ENCODE measurements at regions not wholly inside any gene's neighbourhood (a gene's known extent, or its start where the extent isn't known, plus 50 kb on each side); places are given as distances from the start of the nearest gene placed in this dataset.

GRCh38 chr6:19749722-19750121 lies 87.4 kb upstream of the ID4 start:
- H3K9me3 ChIP-seq (replicated peaks; ENCODE audit: low read length), result no peaks in the 10 kb centered on the region
- H3K9ac ChIP-seq (ENCODE audit: low read depth, low read length), result no peak overlapping the region
- no peak overlapping the region for H3K4me2 ChIP-seq (ENCODE audit: low read length)
- no peaks in the 10 kb centered on the region for H3K27me3 ChIP-seq (ENCODE audit: control insufficient read depth, insufficient read depth, low read length)
- no peaks in the 10 kb centered on the region for H3K4me1 ChIP-seq (ENCODE audit: control insufficient read depth, insufficient read depth, low read length)
- no peaks in the 10 kb centered on the region for H3K36me3 ChIP-seq (ENCODE audit: insufficient read depth, low read length)
- H3K4me3 ChIP-seq (ENCODE audit: low read length), result no peak overlapping the region

DNA sequence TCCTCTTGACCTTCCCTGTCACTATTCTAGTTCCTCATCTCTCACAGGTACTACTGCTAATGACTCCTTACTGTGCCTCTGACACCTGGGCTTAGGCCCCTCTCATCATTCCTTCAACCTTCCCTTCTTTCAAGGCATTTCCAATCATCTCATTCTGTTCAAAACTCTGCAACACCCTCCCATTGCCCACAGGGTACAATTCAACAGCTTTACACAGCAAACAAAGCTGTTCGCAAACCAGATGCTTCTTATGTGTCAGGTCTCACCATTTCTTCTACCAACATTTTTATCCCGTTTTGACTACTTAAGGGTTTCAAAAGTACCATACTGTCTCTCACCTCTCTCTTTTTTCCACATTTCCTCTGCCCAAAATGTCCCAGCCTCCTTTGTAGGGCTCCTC lies 84.4 kb upstream of the ID4 start:
- Histone ChIP-seq H3K27me3 (ENCODE audit: control insufficient read depth, insufficient read depth, low read length) (no peaks in the 10 kb centered on the region), H3K9ac (ENCODE audit: low read depth, low read length) (no peak overlapping the region), H3K4me2 (ENCODE audit: low read length) (no peak overlapping the region), H3K36me3 (ENCODE audit: insufficient read depth, low read length) (no peaks in the 10 kb centered on the region), H3K4me1 (ENCODE audit: control insufficient read depth, insufficient read depth, low read length) (peaks cover 10% of the 10 kb centered on the region), H3K4me3 (ENCODE audit: low read length) (no peak overlapping the region), H3K9me3 (replicated peaks; ENCODE audit: low read length) (no peaks in the 10 kb centered on the region)

GRCh38 chr6:19753826-19754225 lies 83.3 kb upstream of the ID4 start:
- no peaks in the 10 kb centered on the region for H3K9me3 ChIP-seq (replicated peaks; ENCODE audit: low read length)
- no peaks in the 10 kb centered on the region for H3K27me3 ChIP-seq (ENCODE audit: control insufficient read depth, insufficient read depth, low read length)

GRCh38 chr6:19754686-19755085 lies 82.5 kb upstream of the ID4 start:
- Histone ChIP-seq H3K36me3 (ENCODE audit: insufficient read depth, low read length) (no peaks in the 10 kb centered on the region), H3K4me3 (ENCODE audit: low read length) (no peak overlapping the region)

More at GRCh38 chr6:19753826-19754225, 83.3 kb upstream of the ID4 start:
- Histone ChIP-seq H3K4me1 (ENCODE audit: control insufficient read depth, insufficient read depth, low read length) (peaks cover 18% of the 10 kb centered on the region), H3K9ac (ENCODE audit: low read depth, low read length) (no peak overlapping the region), H3K36me3 (ENCODE audit: insufficient read depth, low read length) (no peaks in the 10 kb centered on the region), H3K4me2 (ENCODE audit: low read length) (no peak overlapping the region), H3K4me3 (ENCODE audit: low read length) (no peak overlapping the region)

DNA sequence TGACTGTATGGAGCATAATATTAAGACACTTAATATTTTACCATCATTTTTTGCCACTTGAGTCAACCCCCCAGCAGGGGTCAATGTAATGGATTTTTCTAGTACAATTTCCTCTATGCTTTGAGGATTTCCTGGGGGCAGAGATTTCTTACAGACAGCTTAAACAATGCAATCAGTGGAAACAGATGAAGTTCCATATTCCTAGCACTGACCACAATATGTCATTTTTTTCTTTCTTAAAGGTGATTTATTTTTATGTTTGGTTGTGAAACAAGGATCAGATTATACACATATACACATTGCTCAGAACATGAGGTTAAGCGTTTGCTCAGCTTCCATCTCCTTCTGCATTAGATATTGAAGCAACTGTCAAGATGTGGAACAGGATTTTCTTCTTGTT lies 82.0 kb upstream of the ID4 start:
- no peaks in the 10 kb centered on the region for H3K27me3 ChIP-seq (ENCODE audit: control insufficient read depth, insufficient read depth, low read length)
- no peaks in the 10 kb centered on the region for H3K36me3 ChIP-seq (ENCODE audit: insufficient read depth, low read length)
- H3K4me3 ChIP-seq (ENCODE audit: low read length), result no peak overlapping the region
- peaks cover 29% of the 10 kb centered on the region for H3K4me1 ChIP-seq (ENCODE audit: control insufficient read depth, insufficient read depth, low read length)
- no peak overlapping the region for H3K4me2 ChIP-seq (ENCODE audit: low read length)
- H3K9ac ChIP-seq (ENCODE audit: low read depth, low read length), result no peak overlapping the region
- no peaks in the 10 kb centered on the region for H3K9me3 ChIP-seq (replicated peaks; ENCODE audit: low read length)

More at GRCh38 chr6:19754686-19755085, 82.5 kb upstream of the ID4 start:
- Histone ChIP-seq H3K9me3 (replicated peaks; ENCODE audit: low read length) (no peaks in the 10 kb centered on the region), H3K4me2 (ENCODE audit: low read length) (no peak overlapping the region), H3K27me3 (ENCODE audit: control insufficient read depth, insufficient read depth, low read length) (no peaks in the 10 kb centered on the region), H3K4me1 (ENCODE audit: control insufficient read depth, insufficient read depth, low read length) (peaks cover 27% of the 10 kb centered on the region), H3K9ac (ENCODE audit: low read depth, low read length) (no peak overlapping the region)

- Histone ChIP-seq H3K36me3 (ENCODE audit: insufficient read depth, low read length) (no peaks in the 10 kb centered on the region), H3K9ac (ENCODE audit: low read depth, low read length) (peak overlapping the region; percentile 33), H3K27me3 (ENCODE audit: control insufficient read depth, insufficient read depth, low read length) (no peaks in the 10 kb centered on the region), H3K4me2 (ENCODE audit: low read length) (peak overlapping the region; percentile 36), H3K9me3 (replicated peaks; ENCODE audit: low read length) (no peaks in the 10 kb centered on the region), H3K4me1 (ENCODE audit: control insufficient read depth, insufficient read depth, low read length) (peaks cover 29% of the 10 kb centered on the region), H3K4me3 (ENCODE audit: low read length) (no peak overlapping the region)
These were observed 80.1 kb upstream of the ID4 start for GRCh38 chr6:19757036-19757435.

- H3K4me1 ChIP-seq (ENCODE audit: control insufficient read depth, insufficient read depth, low read length), result peaks cover 29% of the 10 kb centered on the region
These were observed 77.9 kb upstream of the ID4 start for GRCh38 chr6:19759117-19759880.

GRCh38 chr6:19761121-19761520 lies 76.0 kb upstream of the ID4 start:
- H3K4me2 ChIP-seq (ENCODE audit: low read length), result no peak overlapping the region
- H3K27me3 ChIP-seq (ENCODE audit: control insufficient read depth, insufficient read depth, low read length), result no peaks in the 10 kb centered on the region
- H3K4me3 ChIP-seq (ENCODE audit: low read length), result no peak overlapping the region
- no peak overlapping the region for H3K9ac ChIP-seq (ENCODE audit: low read depth, low read length)
- no peaks in the 10 kb centered on the region for H3K36me3 ChIP-seq (ENCODE audit: insufficient read depth, low read length)
- H3K4me1 ChIP-seq (ENCODE audit: control insufficient read depth, insufficient read depth, low read length), result peaks cover 29% of the 10 kb centered on the region
- no peaks in the 10 kb centered on the region for H3K9me3 ChIP-seq (replicated peaks; ENCODE audit: low read length)

More at GRCh38 chr6:19759117-19759880, 77.9 kb upstream of the ID4 start:
- H3K36me3 ChIP-seq (ENCODE audit: insufficient read depth, low read length), result no peaks in the 10 kb centered on the region
- H3K9ac ChIP-seq (ENCODE audit: low read depth, low read length), result peak overlapping the region; percentile 11
- no peak overlapping the region for H3K4me3 ChIP-seq (ENCODE audit: low read length)
- H3K9me3 ChIP-seq (replicated peaks; ENCODE audit: low read length), result no peaks in the 10 kb centered on the region
- H3K4me2 ChIP-seq (ENCODE audit: low read length), result peak overlapping the region; percentile 39
- H3K27me3 ChIP-seq (ENCODE audit: control insufficient read depth, insufficient read depth, low read length), result no peaks in the 10 kb centered on the region

GRCh38 chr6:19771753-19772336 lies 65.3 kb upstream of the ID4 start:
- Histone ChIP-seq H3K9me3 (replicated peaks; ENCODE audit: low read length) (no peaks in the 10 kb centered on the region), H3K4me3 (ENCODE audit: low read length) (no peak overlapping the region), H3K4me2 (ENCODE audit: low read length) (no peak overlapping the region), H3K27me3 (ENCODE audit: control insufficient read depth, insufficient read depth, low read length) (no peaks in the 10 kb centered on the region), H3K4me1 (ENCODE audit: control insufficient read depth, insufficient read depth, low read length) (peaks cover 2% of the 10 kb centered on the region), H3K9ac (ENCODE audit: low read depth, low read length) (no peak overlapping the region), H3K36me3 (ENCODE audit: insufficient read depth, low read length) (no peaks in the 10 kb centered on the region)

- peaks cover 2% of the 10 kb centered on the region for H3K4me1 ChIP-seq (ENCODE audit: control insufficient read depth, insufficient read depth, low read length)
- no peaks in the 10 kb centered on the region for H3K36me3 ChIP-seq (ENCODE audit: insufficient read depth, low read length)
- H3K9ac ChIP-seq (ENCODE audit: low read depth, low read length), result no peak overlapping the region
- no peaks in the 10 kb centered on the region for H3K27me3 ChIP-seq (ENCODE audit: control insufficient read depth, insufficient read depth, low read length)
- H3K9me3 ChIP-seq (replicated peaks; ENCODE audit: low read length), result no peaks in the 10 kb centered on the region
- H3K4me3 ChIP-seq (ENCODE audit: low read length), result no peak overlapping the region
- H3K4me2 ChIP-seq (ENCODE audit: low read length), result no peak overlapping the region
These were observed 64.3 kb upstream of the ID4 start for GRCh38 chr6:19772891-19773290.

DNA sequence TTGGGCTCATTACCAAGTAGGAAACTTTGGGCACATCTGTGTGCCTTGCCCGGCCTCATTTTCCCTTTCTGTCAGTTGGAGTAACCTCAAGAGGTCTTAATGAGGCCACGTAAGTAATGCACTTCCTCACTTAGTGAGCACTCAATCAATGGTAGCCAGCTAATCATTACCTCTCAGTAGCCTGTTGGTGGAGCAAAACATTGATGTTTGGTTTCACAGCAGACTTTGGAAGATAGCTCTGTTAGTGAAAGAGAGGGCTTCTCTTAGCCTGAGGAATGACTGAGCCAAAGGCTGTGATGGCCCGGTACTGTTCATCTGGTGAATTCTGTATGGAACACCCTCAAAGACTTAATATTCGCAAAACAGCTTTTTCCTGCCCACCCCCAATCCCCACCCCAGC lies 55.9 kb upstream of the ID4 start:
- H3K4me3 ChIP-seq (ENCODE audit: low read length), result no peak overlapping the region

GRCh38 chr6:19782588-19782987 lies 54.6 kb upstream of the ID4 start:
- Histone ChIP-seq H3K36me3 (ENCODE audit: insufficient read depth, low read length) (no peaks in the 10 kb centered on the region), H3K4me1 (ENCODE audit: control insufficient read depth, insufficient read depth, low read length) (no peaks in the 10 kb centered on the region), H3K9ac (ENCODE audit: low read depth, low read length) (no peak overlapping the region), H3K4me2 (ENCODE audit: low read length) (no peak overlapping the region), H3K9me3 (replicated peaks; ENCODE audit: low read length) (no peaks in the 10 kb centered on the region), H3K27me3 (ENCODE audit: control insufficient read depth, insufficient read depth, low read length) (no peaks in the 10 kb centered on the region), H3K4me3 (ENCODE audit: low read length) (no peak overlapping the region)

More for the DNA sequence above, 55.9 kb upstream of the ID4 start:
- no peaks in the 10 kb centered on the region for H3K4me1 ChIP-seq (ENCODE audit: control insufficient read depth, insufficient read depth, low read length)
- no peak overlapping the region for H3K4me2 ChIP-seq (ENCODE audit: low read length)
- H3K9ac ChIP-seq (ENCODE audit: low read depth, low read length), result no peak overlapping the region
- H3K27me3 ChIP-seq (ENCODE audit: control insufficient read depth, insufficient read depth, low read length), result no peaks in the 10 kb centered on the region
- H3K36me3 ChIP-seq (ENCODE audit: insufficient read depth, low read length), result no peaks in the 10 kb centered on the region
- no peaks in the 10 kb centered on the region for H3K9me3 ChIP-seq (replicated peaks; ENCODE audit: low read length)

All from skeletal muscle satellite cell (primary cell).